OCI-LY7 (cell line): ENCODE measurements at regions not wholly inside any gene's neighbourhood (a gene's known extent, or its start where the extent isn't known, plus 50 kb on each side); places are given as distances from the start of the nearest gene placed in this dataset.

Experiments
- BruUV-seq: library from RNA; stranded (reverse); fragments of 400-500 nt; replicated peaks from 2 replicates; lab custom pipeline; 2021; lab: Mats Ljungman, UMichigan
- CTCF ChIA-PET: fragments of 300-600 bp; sonication (Branson Sonifier 250); formaldehyde crosslinking; loops from one replicate; lab custom pipeline; 2022; ENCODE audit warnings: antibody characterized with exemption; ENCODE audit not compliant: unreplicated experiment; lab: Charles Lee
- POLR2A ChIA-PET: fragments of 300-600 bp; sonication (Branson Sonifier 250); formaldehyde crosslinking; loops from one replicate; lab custom pipeline; 2022; ENCODE audit warnings: antibody characterized with exemption; lab: Charles Lee
- DNase-seq: peaks from one replicate; pipeline ENCODE4 v3.0.0-alpha.2; 2015; ENCODE audit warnings: low spot score
- H2AFZ ChIP-seq: fragments of 200-600 bp; sonication (generic), shearing (Covaris generic); 2 replicates; pipeline ENCODE4 v1.6.1; 2014; ENCODE audit warnings: mild to moderate bottlenecking, antibody characterized with exemption, low read length, moderate library complexity
- H3K27ac ChIP-seq: fragments of 200-600 bp; sonication (generic); 2 replicates; pipeline ENCODE4 v1.5.1; 2014; ENCODE audit warnings: mixed run types, low read depth, mild to moderate bottlenecking, moderate library complexity, low read length, inconsistent platforms; ENCODE audit not compliant: poor library complexity, severe bottlenecking
- H3K36me3 ChIP-seq: fragments of 200-600 bp; sonication (generic); 2 replicates; pipeline ENCODE4 v1.6.1; 2014; ENCODE audit warnings: mild to moderate bottlenecking, antibody characterized with exemption, low read length, moderate library complexity, mixed read lengths; ENCODE audit not compliant: insufficient read depth
- H3K4me1 ChIP-seq: fragments of 200-600 bp; sonication (generic); 2 replicates; pipeline ENCODE4 v1.5.1; 2014; ENCODE audit warnings: mild to moderate bottlenecking, low read length; ENCODE audit not compliant: insufficient read depth, poor library complexity, severe bottlenecking
- H3K4me2 ChIP-seq: fragments of 200-600 bp; sonication (generic); 2 replicates; pipeline ENCODE4 v1.6.1; 2014; ENCODE audit warnings: mild to moderate bottlenecking, low read length
- H3K4me3 ChIP-seq: fragments of 200-600 bp; sonication (generic); 2 replicates; pipeline ENCODE4 v1.5.1; 2014; ENCODE audit warnings: mild to moderate bottlenecking, low read depth, low read length; ENCODE audit not compliant: poor library complexity, severe bottlenecking
- H3K79me2 ChIP-seq: fragments of 200-600 bp; sonication (generic); 2 replicates; pipeline ENCODE4 v1.6.1; 2016; ENCODE audit warnings: low read depth, mild to moderate bottlenecking, low read length, moderate library complexity, mixed read lengths; ENCODE audit not compliant: insufficient read depth
- H3K9me2 ChIP-seq: fragments of 200-600 bp; sonication (generic); 2 replicates; pipeline ENCODE4 v1.6.1; 2016; ENCODE audit warnings: mild to moderate bottlenecking, low read length, mixed read lengths; ENCODE audit not compliant: insufficient read depth
- H3K9me3 ChIP-seq: fragments of 200-600 bp; sonication (generic); 2 replicates; pipeline ENCODE4 v1.6.1; 2014; ENCODE audit warnings: mild to moderate bottlenecking, mixed run types, low read length, mixed read lengths
- H4K20me1 ChIP-seq: fragments of 200-600 bp; sonication (generic); 2 replicates; pipeline ENCODE4 v1.6.1; 2014; ENCODE audit warnings: mild to moderate bottlenecking, antibody characterized with exemption, low read length, moderate library complexity, mixed read lengths; ENCODE audit not compliant: insufficient read depth
- CTCF ChIP-seq: fragments of 200-600 bp; sonication (generic); conservative IDR thresholded peaks from 2 replicates; pipeline ENCODE4 v1.5.1; 2014; ENCODE audit warnings: mild to moderate bottlenecking, antibody characterized with exemption, low read length, moderate library complexity, mixed read lengths
- EZH2phosphoT487 ChIP-seq: fragments of 200-600 bp; sonication (generic); IDR thresholded peaks from 2 replicates; pipeline ENCODE4 v1.6.1; 2018; ENCODE audit warnings: low read depth, borderline replicate concordance, mild to moderate bottlenecking, mixed run types, antibody characterized with exemption, low read length, moderate library complexity, mixed read lengths
- intact Hi-C: fragments of 100-400 bp; cut with micrococcal nuclease; formaldehyde crosslinking; loops from one replicate; pipeline ENCODE4 v1.10.0; 2022; ENCODE audit not compliant: unreplicated experiment

GRCh38 chr4:148998719-148999118 lies 556.5 kb upstream of the NR3C2 start:
- ChIA-PET POLR2A (interaction anchor here (0.7 kb wide), 1 partner anchor 219 kb away, joined by 4 read pairs; no protein-coding TSS in a partner anchor), CTCF (no interaction called here)
- Histone ChIP-seq H3K9me2 (no peaks in the 10 kb centered on the region), H3K36me3 (no peaks in the 10 kb centered on the region), H2AFZ (no peak overlapping the region), H3K9me3 (no peaks in the 10 kb centered on the region), H3K4me2 (no peak overlapping the region), H3K4me1 (no peaks in the 10 kb centered on the region), H3K27ac (no peak overlapping the region), H3K79me2 (no peaks in the 10 kb centered on the region), H3K4me3 (no peak overlapping the region), H4K20me1 (no peaks in the 10 kb centered on the region)
- intact Hi-C loops: no loop called here
- DNase-seq: peak; percentile 32
- no TSS peak for BruUV-seq
- TF ChIP-seq CTCF: peak; percentile 78
- no peak for TF ChIP-seq EZH2phosphoT487

GRCh38 chr4:148986951-148987350 lies 544.7 kb upstream of the NR3C2 start:
- Histone ChIP-seq H3K4me2 (no peak overlapping the region), H3K4me1 (peaks cover 42% of the 10 kb centered on the region), H3K9me3 (peaks cover 12% of the 10 kb centered on the region; the same call in 1 of the 2 replicates), H3K27ac (no peak overlapping the region), H3K79me2 (no peaks in the 10 kb centered on the region), H2AFZ (no peak overlapping the region), H4K20me1 (no peaks in the 10 kb centered on the region), H3K36me3 (peaks cover 27% of the 10 kb centered on the region), H3K4me3 (no peak overlapping the region), H3K9me2 (no peaks in the 10 kb centered on the region)
- TF ChIP-seq CTCF (no peak), EZH2phosphoT487 (no peak)
- CTCF ChIA-PET: no interaction called here
- BruUV-seq: no TSS peak
- intact Hi-C loops: no loop called here
- POLR2A ChIA-PET: interaction anchor here (1.0 kb wide), 1 partner anchor 11 kb away, joined by 3 read pairs; no protein-coding TSS in a partner anchor
- no peak for DNase-seq

GRCh38 chr4:148984951-148985350 lies 542.7 kb upstream of the NR3C2 start:
- BruUV-seq: no TSS peak
- TF ChIP-seq CTCF (no peak), EZH2phosphoT487 (no peak)

More at GRCh38 chr4:148984951-148985350, 542.7 kb upstream of the NR3C2 start:
- H3K36me3 ChIP-seq: peaks cover 31% of the 10 kb centered on the region
- H3K79me2 ChIP-seq: no peaks in the 10 kb centered on the region
- H3K27ac ChIP-seq: peak overlapping the region; percentile 98
- peaks cover 12% of the 10 kb centered on the region; the same call in 1 of the 2 replicates for H3K9me3 ChIP-seq
- ChIA-PET CTCF (no interaction called here), POLR2A (interaction anchor here (1.0 kb wide), 1 partner anchor 25 kb away, joined by 4 read pairs; no protein-coding TSS in a partner anchor)
- no peaks in the 10 kb centered on the region for H4K20me1 ChIP-seq
- H3K4me2 ChIP-seq: no peak overlapping the region
- H2AFZ ChIP-seq: no peak overlapping the region
- peaks cover 62% of the 10 kb centered on the region for H3K4me1 ChIP-seq
- DNase-seq: no peak
- no peaks in the 10 kb centered on the region for H3K9me2 ChIP-seq
- no peak overlapping the region for H3K4me3 ChIP-seq
- intact Hi-C loops: loop anchor here (5.0 kb wide), 2 partner anchors 543 to 928 kb away; partner anchors contain the start of gene NR3C2
